HepG2 (cell line): ENCODE measurements at regions not wholly inside any gene's neighbourhood (a gene's known extent, or its start where the extent isn't known, plus 50 kb on each side); places are given as distances from the start of the nearest gene placed in this dataset.

Experiments
- ATAC-seq: fragments of 200-7000 bp; cut with Tn5 transposase; 3 replicates; pipeline ENCODE4 v1.9.1; 2020; ENCODE audit warnings: mild to moderate bottlenecking, moderate library complexity
- BruUV-seq: library from RNA; stranded (reverse); fragments of 400-500 nt; replicated peaks from 2 replicates; lab custom pipeline; 2021; lab: Mats Ljungman, UMichigan
- CTCF ChIA-PET: fragments of 300-600 bp; formaldehyde crosslinking; extraction: SDS; loops from one replicate; lab custom pipeline; 2021; ENCODE audit warnings: low total read pairs, inconsistent platforms, low intra/inter-chr PET ratio; lab: Yijun Ruan, JAX
- POLR2A ChIA-PET: fragments of 350-600 bp; sonication (Branson Sonifier 250); formaldehyde crosslinking; loops from one replicate; lab custom pipeline; 2020; ENCODE audit warnings: antibody characterized with exemption, inconsistent platforms; lab: Yijun Ruan, JAX
- DNase-seq: peaks from one replicate; pipeline ENCODE4 v3.0.0-alpha.2; 2015; ENCODE audit warnings: low spot score
- FAIRE-seq: peaks from 3 replicates; lab custom pipeline; 2011; peaks lifted over from hg19 to GRCh38; lab: Jason Lieb, UNC
- H2AFZ ChIP-seq: one replicate; pipeline ENCODE4 v1.6.1; 2011; ENCODE audit warnings: low read length, inconsistent platforms
- H3K27ac ChIP-seq: fragments of 300-600 bp; 3 replicates; pipeline ENCODE4 v1.8.0; 2011; ENCODE audit warnings: mixed run types, mild to moderate bottlenecking, mixed read lengths, low read length, inconsistent platforms; ENCODE audit not compliant: insufficient read depth; ENCODE audit errors: extremely low read length
- H3K27me3 ChIP-seq, 2 experiments: fragments of 200-600 bp in 1 of 2; 2 replicates in 1 of 2; 3 replicates in 1 of 2; pipeline versions ENCODE4 v1.6.0 to v1.8.0; 2011; ENCODE audit warnings: low read length in 2 of 2, mild to moderate bottlenecking in 2 of 2, moderate library complexity in 2 of 2, inconsistent platforms in 1 of 2; ENCODE audit not compliant: insufficient read depth in 2 of 2, control insufficient read depth in 1 of 2
- H3K36me3 ChIP-seq, 2 experiments: fragments of 200-600 bp in 1 of 2; replicated peaks in 1 of 2; 2 replicates in 1 of 2; 3 replicates in 1 of 2; pipeline versions ENCODE4 v1.5.1 to v1.8.0; 2011; ENCODE audit warnings: low read length in 2 of 2, inconsistent platforms in 1 of 2; ENCODE audit not compliant: insufficient read depth in 2 of 2, control insufficient read depth in 1 of 2
- H3K4me1 ChIP-seq: 2 replicates; pipeline ENCODE4 v1.5.1; 2012; ENCODE audit warnings: low read length, inconsistent platforms; ENCODE audit not compliant: insufficient read depth
- H3K4me2 ChIP-seq: 2 replicates; pipeline ENCODE4 v1.6.0; 2011; ENCODE audit warnings: low read depth, low read length, inconsistent platforms
- H3K4me3 ChIP-seq, 3 experiments: fragments of 200-600 bp in 1 of 3; sonication (generic), shearing (Covaris generic) in 1 of 3; replicated peaks in 1 of 3; 2 replicates each; pipeline ENCODE4 v1.5.1; 2011 to 2016; ENCODE audit warnings: low read length in 3 of 3, inconsistent platforms in 2 of 3, low read depth in 2 of 3, mild to moderate bottlenecking in 2 of 3, control low read depth in 1 of 3, mixed read lengths in 1 of 3; ENCODE audit not compliant: insufficient read depth in 1 of 3
- H3K79me2 ChIP-seq: one replicate; pipeline ENCODE4 v1.6.1; 2011; ENCODE audit warnings: low read length, inconsistent platforms; ENCODE audit not compliant: insufficient read depth
- H3K9ac ChIP-seq: 2 replicates; pipeline ENCODE4 v1.6.0; 2011; ENCODE audit warnings: mild to moderate bottlenecking, low read depth, low read length, inconsistent platforms; ENCODE audit not compliant: insufficient read depth
- H3K9me3 ChIP-seq: 2 replicates; pipeline ENCODE4 v1.5.1; 2012; ENCODE audit warnings: mild to moderate bottlenecking, low read length
- H4K20me1 ChIP-seq: 2 replicates; pipeline ENCODE4 v1.6.0; 2011; ENCODE audit warnings: inconsistent platforms, mild to moderate bottlenecking, low read length, moderate library complexity; ENCODE audit not compliant: insufficient read depth
- CEBPZ ChIP-seq: IDR thresholded peaks from 2 replicates; pipeline ENCODE4 v1.6.1; 2012; ENCODE audit warnings: low read length, improper control_type of control experiment
- CENPBD1 ChIP-seq: sonication (generic); formaldehyde crosslinking; IDR thresholded peaks from 2 replicates; pipeline ENCODE4 v1.8.0; 2022; ENCODE audit warnings: missing genetic modification reagents, low read depth, mild to moderate bottlenecking, borderline replicate concordance
- CERS6 ChIP-seq: sonication (generic); formaldehyde crosslinking; IDR thresholded peaks from 2 replicates; pipeline ENCODE4 v1.5.0; 2020; ENCODE audit warnings: missing genetic modification reagents
- HCFC1 ChIP-seq: fragments of 150-350 bp; IDR thresholded peaks from 2 replicates; pipeline ENCODE4 v1.6.1; 2014; ENCODE audit warnings: low read depth, low read length
- MIXL1 ChIP-seq: IDR thresholded peaks from 2 replicates; pipeline ENCODE4 v1.6.1; 2016
- MTF1 ChIP-seq: sonication (generic); formaldehyde crosslinking; IDR thresholded peaks from 2 replicates; pipeline ENCODE4 v1.5.0; 2020; ENCODE audit warnings: missing genetic modification reagents
- NR2F6 ChIP-seq, 2 experiments: IDR thresholded peaks; 2 replicates each; pipeline ENCODE4 v1.6.1; 2016; ENCODE audit warnings: antibody characterized with exemption in 1 of 2, mild to moderate bottlenecking in 1 of 2
- ZNF101 ChIP-seq: sonication (generic); formaldehyde crosslinking; IDR thresholded peaks from 2 replicates; pipeline ENCODE4 v1.4.0; 2020; ENCODE audit warnings: mild to moderate bottlenecking, low read depth, missing genetic modification reagents, borderline replicate concordance
- ZNF350 ChIP-seq: sonication (generic); formaldehyde crosslinking; IDR thresholded peaks from 2 replicates; pipeline ENCODE4 v1.4.0; 2020; ENCODE audit warnings: mild to moderate bottlenecking, low read depth, missing genetic modification reagents, borderline replicate concordance
- ZNF407 ChIP-seq: sonication (generic); formaldehyde crosslinking; IDR thresholded peaks from one replicate; pipeline ENCODE4 v1.5.1; 2020; ENCODE audit warnings: mild to moderate bottlenecking, missing genetic modification reagents; ENCODE audit errors: not compliant biosample characterization
- ZNF563 ChIP-seq: sonication (generic); formaldehyde crosslinking; IDR thresholded peaks from 2 replicates; pipeline ENCODE4 v1.8.0; 2022; ENCODE audit warnings: mild to moderate bottlenecking, moderate library complexity, missing genetic modification reagents
- ZNF572 ChIP-seq: sonication (generic); formaldehyde crosslinking; IDR thresholded peaks from 2 replicates; pipeline ENCODE4 v1.5.1; 2020; ENCODE audit warnings: mild to moderate bottlenecking, missing genetic modification reagents
- WGBS: methylation state at CpG from one replicate; pipeline ENCODE4 v1.1.6; 2017; ENCODE audit warnings: low lambda C conversion rate; 5-methylcytosine and 5-hydroxymethylcytosine counted together
- in situ Hi-C: cut with HindIII; loops from 2 replicates; pipeline ENCODE4 v1.10.0; 2017; ENCODE audit warnings: low pct_unique_long_range_greater_than_20kb; ENCODE audit not compliant: extremely low pct_ligation_motif_present
- intact Hi-C: fragments of 100-400 bp; cut with micrococcal nuclease; formaldehyde crosslinking; loops from one replicate; pipeline ENCODE4 v1.10.0; 2022; ENCODE audit not compliant: unreplicated experiment

GRCh38 chr21:14630556-14631069, 84.5 kb upstream of the SAMSN1 start:
- no peak for FAIRE-seq

More at GRCh38 chr21:14630556-14631069, 84.5 kb upstream of the SAMSN1 start:
- Histone ChIP-seq H3K36me3 (no peaks in the 10 kb centered on the region), H4K20me1 (no peaks in the 10 kb centered on the region), H3K4me1 (no peaks in the 10 kb centered on the region), H2AFZ (no peak overlapping the region), H3K79me2 (no peaks in the 10 kb centered on the region), H3K27me3 (no peaks in the 10 kb centered on the region), H3K9ac (no peak overlapping the region), H3K4me3 (no peak overlapping the region), H3K27ac (no peak overlapping the region), H3K9me3 (no peaks in the 10 kb centered on the region), H3K4me2 (no peak overlapping the region)
- in situ Hi-C loops (no loop called here), intact Hi-C loops (no loop called here)
- TF ChIP-seq MTF1 (CRISPR knock-in tag) (no peak), NR2F6 (IDR thresholded peaks at IDR 0.05) (no peak), NR2F6 (CRISPR knock-in tag; IDR thresholded peaks at IDR 0.05) (no peak), ZNF407 (CRISPR knock-in tag) (no peak), CERS6 (CRISPR knock-in tag) (no peak), ZNF350 (no peak), ZNF572 (CRISPR knock-in tag) (no peak), CENPBD1 (CRISPR knock-in tag) (no peak), MIXL1 (CRISPR knock-in tag) (no peak), ZNF101 (no peak), HCFC1 (no peak), ZNF563 (CRISPR knock-in tag) (no peak), CEBPZ (no peak)
- no TSS peak for BruUV-seq
- 8% methylated on average over 2 of the region's 2 CpGs for WGBS
- ChIA-PET CTCF (no interaction called here), POLR2A (no interaction called here)
- DNase-seq (no peak), ATAC-seq (no peak)
